Activated T-helper 17 cell treated with anti-CD3 and anti-CD28 coated beads, Interleukin-2, amount 50 U/mL, for 72 hours (primary cell): ENCODE measurements at regions not wholly inside any gene's neighbourhood (a gene's known extent, or its start where the extent isn't known, plus 50 kb on each side); places are given as distances from the start of the nearest gene placed in this dataset.

Experiments used
- ATAC-seq: fragments of 150-1000 bp; cut with Tn5 transposase; replicated peaks from 2 replicates; pipeline ENCODE4 v1.10.0; 2021; ENCODE audit warnings: mild to moderate bottlenecking, moderate library complexity
- H3K27ac Mint-ChIP-seq: one replicate; pipeline ENCODE4 v1.8.0; 2022; ENCODE audit warnings: mixed read lengths
- H3K27me3 Mint-ChIP-seq: one replicate; pipeline ENCODE4 v1.8.0; 2022; ENCODE audit warnings: mixed read lengths
- H3K36me3 Mint-ChIP-seq: one replicate; pipeline ENCODE4 v1.8.0; 2022; ENCODE audit warnings: low read depth, mild to moderate bottlenecking, mixed read lengths
- H3K4me1 Mint-ChIP-seq: one replicate; pipeline ENCODE4 v1.8.0; 2022; ENCODE audit warnings: mixed read lengths
- H3K4me3 Mint-ChIP-seq: one replicate; pipeline ENCODE4 v1.8.0; 2022; ENCODE audit warnings: mild to moderate bottlenecking, mixed read lengths
- H3K9me3 Mint-ChIP-seq: one replicate; pipeline ENCODE4 v1.8.0; 2022; ENCODE audit warnings: mixed read lengths

- Mint-ChIP-seq H3K27me3 (peaks cover 6% of the 10 kb centered on the region), H3K36me3 (no peaks in the 10 kb centered on the region), H3K4me1 (peaks cover 4% of the 10 kb centered on the region), H3K9me3 (no peaks in the 10 kb centered on the region), H3K27ac (no peak overlapping the region), H3K4me3 (no peak overlapping the region)
- no peak for ATAC-seq
Measured at GRCh38 chr9:20139763-20140290, 351.0 kb upstream of the SLC24A2 start.

- H3K4me3 Mint-ChIP-seq: no peak overlapping the region
- H3K36me3 Mint-ChIP-seq: no peaks in the 10 kb centered on the region
- H3K27ac Mint-ChIP-seq: no peak overlapping the region
- H3K9me3 Mint-ChIP-seq: no peaks in the 10 kb centered on the region
- peaks cover 5% of the 10 kb centered on the region for H3K27me3 Mint-ChIP-seq
- peaks cover 4% of the 10 kb centered on the region for H3K4me1 Mint-ChIP-seq
- no peak for ATAC-seq
Measured at GRCh38 chr9:20138841-20139240, 350.0 kb upstream of the SLC24A2 start.

DNA sequence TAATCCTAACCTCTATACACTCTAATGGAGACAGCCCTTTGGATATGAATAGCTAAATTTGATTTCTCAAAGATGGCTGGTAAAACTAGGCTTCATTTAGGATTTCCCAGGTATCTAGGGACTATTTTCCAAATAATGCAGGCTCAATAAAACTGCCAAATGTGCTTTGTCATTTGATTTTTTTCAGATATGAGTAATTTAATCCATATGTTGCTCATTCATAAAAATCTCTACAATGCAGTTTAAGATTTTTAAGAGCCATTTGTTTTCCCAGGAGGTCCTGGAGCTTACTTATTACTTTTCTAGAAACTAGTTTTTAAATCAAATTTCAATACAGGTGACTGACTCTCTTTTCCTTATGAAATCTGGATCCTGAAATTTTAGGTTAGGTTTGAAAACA lies 349.3 kb upstream of the SLC24A2 start:
- H3K9me3 Mint-ChIP-seq: no peaks in the 10 kb centered on the region
- H3K4me3 Mint-ChIP-seq: no peak overlapping the region
- peaks cover 3% of the 10 kb centered on the region for H3K27me3 Mint-ChIP-seq
- H3K27ac Mint-ChIP-seq: no peak overlapping the region
- H3K4me1 Mint-ChIP-seq: peaks cover 4% of the 10 kb centered on the region
- no peak for ATAC-seq
- no peaks in the 10 kb centered on the region for H3K36me3 Mint-ChIP-seq

GRCh38 chr9:20137425-20137824 lies 348.6 kb upstream of the SLC24A2 start:
- no peak overlapping the region for H3K4me3 Mint-ChIP-seq
- H3K4me1 Mint-ChIP-seq: peaks cover 4% of the 10 kb centered on the region
- ATAC-seq: no peak
- no peaks in the 10 kb centered on the region for H3K9me3 Mint-ChIP-seq
- H3K27ac Mint-ChIP-seq: no peak overlapping the region
- no peaks in the 10 kb centered on the region for H3K27me3 Mint-ChIP-seq
- H3K36me3 Mint-ChIP-seq: no peaks in the 10 kb centered on the region

DNA sequence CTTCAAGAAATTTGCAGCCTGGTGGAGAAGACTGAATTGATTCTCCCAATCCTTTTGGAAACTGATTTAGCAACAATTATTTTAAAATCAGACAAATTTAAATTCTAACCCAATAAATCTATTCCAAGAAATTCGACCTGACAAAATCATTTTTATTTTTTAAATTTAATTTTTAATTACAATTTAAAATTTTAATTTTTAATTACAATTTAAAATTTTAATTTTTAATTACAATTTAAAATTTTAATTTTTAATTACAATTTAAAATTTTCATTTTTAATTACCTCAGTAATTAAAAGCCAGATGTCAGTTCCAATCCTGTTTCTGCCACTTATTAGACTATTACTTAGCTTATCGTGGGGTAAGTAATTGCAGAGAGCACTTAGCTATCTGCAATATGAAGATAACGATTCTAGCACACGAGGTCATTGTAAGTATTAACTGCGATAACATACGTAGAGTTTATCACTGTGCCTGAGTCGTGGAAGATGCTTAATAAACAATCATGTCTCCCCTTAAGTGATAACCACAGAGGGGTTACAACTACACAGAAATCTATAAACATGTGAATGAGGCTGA lies 346.4 kb upstream of the SLC24A2 start:
- H3K4me1 Mint-ChIP-seq: peaks cover 4% of the 10 kb centered on the region

DNA sequence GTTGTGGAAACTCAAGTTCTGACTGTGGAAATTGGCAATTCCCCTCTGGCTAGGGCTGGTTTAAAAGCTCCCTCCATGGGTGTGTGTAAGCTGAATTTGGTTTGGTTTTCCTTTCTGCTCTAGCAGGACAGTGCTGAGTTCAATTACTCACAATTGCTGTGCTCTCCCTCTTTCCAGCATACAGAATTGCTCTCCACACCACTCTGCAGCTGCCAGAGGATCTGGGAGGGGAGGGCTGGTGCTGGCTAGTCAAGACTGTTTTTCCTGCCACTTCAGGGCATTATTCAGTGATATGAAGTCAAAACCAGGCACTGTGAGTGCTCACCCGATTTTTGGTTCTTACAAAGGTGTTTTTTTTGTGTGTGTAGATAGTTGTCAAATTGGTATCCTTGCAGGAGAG lies 336.9 kb upstream of the SLC24A2 start:
- Mint-ChIP-seq H3K36me3 (no peaks in the 10 kb centered on the region), H3K4me3 (no peak overlapping the region), H3K27me3 (peaks cover 3% of the 10 kb centered on the region), H3K9me3 (no peaks in the 10 kb centered on the region), H3K4me1 (peaks cover 3% of the 10 kb centered on the region), H3K27ac (no peak overlapping the region)
- ATAC-seq: no peak

More for the DNA sequence above, 346.4 kb upstream of the SLC24A2 start:
- Mint-ChIP-seq H3K4me3 (no peak overlapping the region), H3K27me3 (no peaks in the 10 kb centered on the region), H3K36me3 (no peaks in the 10 kb centered on the region), H3K9me3 (no peaks in the 10 kb centered on the region), H3K27ac (no peak overlapping the region)
- no peak for ATAC-seq

- Mint-ChIP-seq H3K27me3 (peaks cover 3% of the 10 kb centered on the region), H3K27ac (no peak overlapping the region), H3K9me3 (peaks cover 15% of the 10 kb centered on the region), H3K4me3 (no peak overlapping the region), H3K36me3 (no peaks in the 10 kb centered on the region), H3K4me1 (no peaks in the 10 kb centered on the region)
- no peak for ATAC-seq
Measured at GRCh38 chr9:20119566-20119965, 330.7 kb upstream of the SLC24A2 start.

DNA sequence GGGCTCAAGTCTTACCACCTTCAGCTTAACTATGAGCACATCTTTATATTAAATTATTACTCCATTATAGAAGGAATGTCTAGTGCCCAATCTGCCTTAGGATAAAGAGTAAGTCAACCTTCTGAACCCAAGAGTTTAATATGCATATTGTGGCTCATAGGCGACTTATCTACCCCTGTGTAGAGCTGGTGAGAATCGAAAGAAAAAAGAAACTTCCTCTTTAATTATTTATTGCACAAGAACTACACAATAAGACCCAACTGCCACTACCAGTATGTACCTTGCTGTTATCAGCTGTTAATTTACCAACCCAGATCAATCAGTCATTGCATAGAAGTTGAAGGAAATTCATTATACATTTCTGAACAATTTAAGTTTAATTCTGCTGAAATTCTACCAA lies 329.1 kb upstream of the SLC24A2 start:
- H3K27me3 Mint-ChIP-seq: peaks cover 3% of the 10 kb centered on the region
- no peak overlapping the region for H3K4me3 Mint-ChIP-seq
- H3K27ac Mint-ChIP-seq: no peak overlapping the region
- H3K9me3 Mint-ChIP-seq: peaks cover 15% of the 10 kb centered on the region
- H3K4me1 Mint-ChIP-seq: no peaks in the 10 kb centered on the region
- H3K36me3 Mint-ChIP-seq: no peaks in the 10 kb centered on the region
- no peak for ATAC-seq

DNA sequence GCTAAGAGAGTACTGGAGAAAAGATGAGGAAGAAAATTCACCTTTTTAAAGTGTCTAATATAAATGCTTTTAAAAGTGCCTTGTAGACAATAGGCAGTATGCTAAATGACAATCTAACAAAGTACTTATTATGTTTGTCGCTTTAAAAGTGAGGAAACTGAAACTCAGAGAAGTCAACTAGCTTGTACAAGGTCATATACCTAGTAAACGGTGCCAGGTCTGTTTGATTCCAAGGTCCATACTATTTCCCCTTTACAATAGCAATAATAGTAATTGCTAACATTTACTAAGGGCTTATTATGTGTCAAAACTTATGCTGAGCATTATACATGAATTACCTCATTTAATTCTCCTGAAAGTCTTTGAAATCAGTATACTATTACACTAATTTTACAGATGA lies 328.6 kb upstream of the SLC24A2 start:
- no peak overlapping the region for H3K27ac Mint-ChIP-seq
- H3K36me3 Mint-ChIP-seq: no peaks in the 10 kb centered on the region
- H3K9me3 Mint-ChIP-seq: peaks cover 15% of the 10 kb centered on the region

GRCh38 chr9:20114974-20115373 lies 326.1 kb upstream of the SLC24A2 start:
- ATAC-seq: no peak
- peaks cover 15% of the 10 kb centered on the region for H3K9me3 Mint-ChIP-seq
- H3K4me1 Mint-ChIP-seq: no peaks in the 10 kb centered on the region
- no peak overlapping the region for H3K4me3 Mint-ChIP-seq
- H3K36me3 Mint-ChIP-seq: no peaks in the 10 kb centered on the region
- H3K27me3 Mint-ChIP-seq: no peaks in the 10 kb centered on the region
- no peak overlapping the region for H3K27ac Mint-ChIP-seq

More for the DNA sequence above, 328.6 kb upstream of the SLC24A2 start:
- H3K27me3 Mint-ChIP-seq: no peaks in the 10 kb centered on the region
- no peaks in the 10 kb centered on the region for H3K4me1 Mint-ChIP-seq
- no peak overlapping the region for H3K4me3 Mint-ChIP-seq
- no peak for ATAC-seq

GRCh38 chr9:20112205-20112783 lies 323.5 kb upstream of the SLC24A2 start:
- no peaks in the 10 kb centered on the region for H3K36me3 Mint-ChIP-seq
- peaks cover 15% of the 10 kb centered on the region for H3K9me3 Mint-ChIP-seq
- no peak for ATAC-seq
- H3K27ac Mint-ChIP-seq: no peak overlapping the region
- H3K4me1 Mint-ChIP-seq: no peaks in the 10 kb centered on the region
- H3K27me3 Mint-ChIP-seq: no peaks in the 10 kb centered on the region
- no peak overlapping the region for H3K4me3 Mint-ChIP-seq

DNA sequence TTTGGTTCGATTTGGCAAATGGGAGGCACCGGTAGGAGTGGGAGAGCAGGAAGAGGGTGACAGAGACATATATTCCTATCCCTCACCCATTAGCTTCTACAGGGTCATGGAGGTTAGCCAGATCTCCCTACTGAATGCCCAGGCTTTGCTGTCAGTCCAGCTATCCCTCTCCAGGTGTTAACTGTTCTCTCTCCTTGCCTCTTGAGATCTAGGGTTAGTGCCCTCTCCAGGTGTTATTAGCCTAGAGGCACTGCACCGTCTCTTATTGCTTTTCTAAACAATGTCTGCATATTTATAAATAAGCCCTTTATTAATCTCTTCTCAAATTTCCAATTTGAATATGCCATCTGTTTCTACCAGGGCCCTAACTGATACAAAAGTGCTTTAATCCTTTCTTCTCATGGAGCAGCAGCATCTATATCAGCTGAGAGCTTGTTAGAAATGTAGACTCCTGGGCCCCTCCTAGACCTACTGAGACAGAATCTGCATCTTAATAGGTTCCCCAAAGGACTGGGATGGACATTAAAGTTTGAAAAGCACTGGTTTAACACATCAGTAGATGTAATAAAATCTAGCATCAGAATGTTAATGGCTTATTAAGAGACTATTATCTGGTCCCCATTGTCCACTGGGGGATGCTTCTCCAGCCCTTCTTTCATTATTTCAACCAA lies 322.5 kb upstream of the SLC24A2 start:
- no peaks in the 10 kb centered on the region for H3K27me3 Mint-ChIP-seq
- H3K4me3 Mint-ChIP-seq: no peak overlapping the region
- no peak overlapping the region for H3K27ac Mint-ChIP-seq
- H3K36me3 Mint-ChIP-seq: no peaks in the 10 kb centered on the region
- H3K9me3 Mint-ChIP-seq: peaks cover 12% of the 10 kb centered on the region
- ATAC-seq: no peak
- H3K4me1 Mint-ChIP-seq: no peaks in the 10 kb centered on the region

GRCh38 chr9:20095430-20096092 lies 306.7 kb upstream of the SLC24A2 start:
- Mint-ChIP-seq H3K9me3 (peaks cover 6% of the 10 kb centered on the region), H3K27ac (no peak overlapping the region), H3K4me3 (no peak overlapping the region), H3K4me1 (no peaks in the 10 kb centered on the region), H3K27me3 (peaks cover 3% of the 10 kb centered on the region), H3K36me3 (no peaks in the 10 kb centered on the region)
- ATAC-seq: peak; percentile 56

DNA sequence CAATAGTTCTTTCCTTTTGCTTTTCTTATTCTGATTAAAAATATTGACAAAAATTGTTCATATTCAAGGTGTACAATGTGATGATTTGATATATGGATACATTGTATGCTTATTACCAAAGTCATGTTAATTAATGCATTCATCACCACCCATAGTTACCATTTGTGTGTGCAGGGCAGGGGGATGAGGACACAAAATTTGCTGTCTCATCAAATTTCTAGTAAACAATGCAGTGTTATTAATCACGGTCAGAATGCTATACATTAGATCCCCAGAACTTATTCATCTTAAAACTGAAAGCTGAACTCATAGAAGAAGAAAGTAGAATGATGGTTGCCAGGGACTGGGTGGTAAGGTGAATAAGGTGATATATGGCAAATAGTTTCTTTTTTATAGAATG lies 303.7 kb upstream of the SLC24A2 start:
- Mint-ChIP-seq H3K36me3 (no peaks in the 10 kb centered on the region), H3K27me3 (no peaks in the 10 kb centered on the region), H3K9me3 (peaks cover 3% of the 10 kb centered on the region), H3K4me1 (no peaks in the 10 kb centered on the region), H3K4me3 (no peak overlapping the region), H3K27ac (no peak overlapping the region)
- ATAC-seq: no peak

DNA sequence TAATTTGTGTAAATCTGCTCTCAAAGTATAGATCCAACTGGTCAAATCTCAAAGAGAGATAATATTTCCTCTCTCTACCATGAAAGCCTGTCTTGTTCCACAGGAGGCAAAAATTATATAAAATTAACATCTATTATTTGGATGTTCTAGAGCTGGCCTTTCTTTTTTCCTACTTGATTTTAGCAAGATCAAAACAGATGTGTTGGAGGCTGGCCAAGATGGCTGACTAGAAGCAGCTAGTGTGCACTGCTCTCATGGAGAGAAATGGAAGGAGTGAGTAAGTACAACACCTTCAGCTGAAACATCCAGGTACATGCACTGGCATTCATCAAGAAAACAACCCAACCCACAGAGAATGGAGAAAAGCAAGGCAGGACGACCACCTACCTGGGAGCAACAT lies 298.6 kb upstream of the SLC24A2 start:
- no peak for ATAC-seq
- Mint-ChIP-seq H3K27ac (no peak overlapping the region), H3K27me3 (no peaks in the 10 kb centered on the region), H3K4me1 (no peaks in the 10 kb centered on the region), H3K9me3 (peaks cover 3% of the 10 kb centered on the region), H3K36me3 (no peaks in the 10 kb centered on the region), H3K4me3 (no peak overlapping the region)
